Parathyroid adenoma (tissue), 2 donors: ENCODE measurements at regions not wholly inside any gene's neighbourhood (a gene's known extent, or its start where the extent isn't known, plus 50 kb on each side); places are given as distances from the start of the nearest gene placed in this dataset.

Experiments
- H2AFZ ChIP-seq: fragments of 300-600 bp; sonication (generic); one replicate; pipeline ENCODE4 v1.7.0; 2017; ENCODE audit warnings: antibody characterized with exemption, mild to moderate bottlenecking
- H3K27ac ChIP-seq: fragments of 300-600 bp; sonication (generic); one replicate; pipeline ENCODE4 v1.7.0; 2017
- H3K27me3 ChIP-seq: fragments of 300-600 bp; sonication (generic); one replicate; pipeline ENCODE4 v1.7.0; 2017; ENCODE audit warnings: low read length; ENCODE audit not compliant: control insufficient read depth, insufficient read depth
- H3K36me3 ChIP-seq: fragments of 300-600 bp; sonication (generic); one replicate; pipeline ENCODE4 v1.7.0; 2017; ENCODE audit warnings: low read length; ENCODE audit not compliant: control insufficient read depth, insufficient read depth
- H3K4me1 ChIP-seq: fragments of 300-600 bp; sonication (generic); one replicate; pipeline ENCODE4 v1.7.0; 2017; ENCODE audit warnings: control low read depth
- H3K4me2 ChIP-seq: fragments of 300-600 bp; sonication (generic); one replicate; pipeline ENCODE4 v1.7.0; 2017; ENCODE audit warnings: low read length
- H3K4me3 ChIP-seq: fragments of 300-600 bp; sonication (generic); one replicate; pipeline ENCODE4 v1.7.0; 2017; ENCODE audit warnings: low read depth, low read length
- H3K79me2 ChIP-seq: fragments of 300-600 bp; sonication (generic); one replicate; pipeline ENCODE4 v1.7.0; 2017; ENCODE audit warnings: control low read depth
- H3K9ac ChIP-seq: fragments of 300-600 bp; sonication (generic); one replicate; pipeline ENCODE4 v1.7.0; 2017; ENCODE audit warnings: mild to moderate bottlenecking
- H3K9me3 ChIP-seq: fragments of 300-600 bp; sonication (generic); one replicate; pipeline ENCODE4 v1.7.0; 2017; ENCODE audit warnings: low read length; ENCODE audit not compliant: control insufficient read depth
- TF ChIP-seq, protein P1 (sequence below): fragments of 300-600 bp; sonication (generic); IDR thresholded peaks from one replicate; pipeline ENCODE4 v1.7.0; 2017; ENCODE audit warnings: antibody characterized with exemption, mild to moderate bottlenecking
- donor health status: primary hyperparathyroidism.

- Histone ChIP-seq H3K4me1 (no peaks in the 10 kb centered on the region), H3K9me3 (no peaks in the 10 kb centered on the region), H3K27ac (no peak overlapping the region), H2AFZ (no peak overlapping the region), H3K9ac (no peak overlapping the region), H3K36me3 (no peaks in the 10 kb centered on the region), H3K79me2 (no peaks in the 10 kb centered on the region), H3K4me2 (no peak overlapping the region), H3K27me3 (no peaks in the 10 kb centered on the region), H3K4me3 (no peak overlapping the region)
- TF ChIP-seq, protein P1, sequence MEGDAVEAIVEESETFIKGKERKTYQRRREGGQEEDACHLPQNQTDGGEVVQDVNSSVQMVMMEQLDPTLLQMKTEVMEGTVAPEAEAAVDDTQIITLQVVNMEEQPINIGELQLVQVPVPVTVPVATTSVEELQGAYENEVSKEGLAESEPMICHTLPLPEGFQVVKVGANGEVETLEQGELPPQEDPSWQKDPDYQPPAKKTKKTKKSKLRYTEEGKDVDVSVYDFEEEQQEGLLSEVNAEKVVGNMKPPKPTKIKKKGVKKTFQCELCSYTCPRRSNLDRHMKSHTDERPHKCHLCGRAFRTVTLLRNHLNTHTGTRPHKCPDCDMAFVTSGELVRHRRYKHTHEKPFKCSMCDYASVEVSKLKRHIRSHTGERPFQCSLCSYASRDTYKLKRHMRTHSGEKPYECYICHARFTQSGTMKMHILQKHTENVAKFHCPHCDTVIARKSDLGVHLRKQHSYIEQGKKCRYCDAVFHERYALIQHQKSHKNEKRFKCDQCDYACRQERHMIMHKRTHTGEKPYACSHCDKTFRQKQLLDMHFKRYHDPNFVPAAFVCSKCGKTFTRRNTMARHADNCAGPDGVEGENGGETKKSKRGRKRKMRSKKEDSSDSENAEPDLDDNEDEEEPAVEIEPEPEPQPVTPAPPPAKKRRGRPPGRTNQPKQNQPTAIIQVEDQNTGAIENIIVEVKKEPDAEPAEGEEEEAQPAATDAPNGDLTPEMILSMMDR: no peak
These were observed 575.4 kb downstream of the RWDD3 start for GRCh38 chr1:95809391-95809790.

DNA sequence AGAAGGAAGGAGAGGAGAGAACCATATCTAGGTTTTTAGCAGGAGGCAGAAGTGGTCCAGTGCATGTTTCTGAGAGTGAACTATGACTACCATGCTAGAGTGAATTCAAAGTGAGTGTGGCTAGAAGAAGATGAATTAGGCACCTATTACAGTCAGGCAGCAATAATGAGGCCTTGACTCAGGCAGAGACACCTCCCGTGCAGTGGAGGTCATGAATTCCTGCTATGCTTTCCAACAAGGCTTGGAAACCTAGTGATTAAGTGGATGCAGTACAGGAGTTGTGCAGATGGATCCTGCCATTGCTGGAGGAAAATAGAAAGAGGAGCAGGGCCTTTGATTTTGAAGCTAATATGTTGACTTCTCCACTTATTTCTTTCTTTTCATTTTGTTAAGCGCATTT, 581.5 kb downstream of the RWDD3 start:
- Histone ChIP-seq H3K9ac (no peak overlapping the region), H3K79me2 (no peaks in the 10 kb centered on the region), H3K36me3 (no peaks in the 10 kb centered on the region), H3K4me3 (no peak overlapping the region), H3K4me1 (no peaks in the 10 kb centered on the region), H3K27me3 (no peaks in the 10 kb centered on the region), H3K4me2 (no peak overlapping the region), H2AFZ (no peak overlapping the region), H3K9me3 (no peaks in the 10 kb centered on the region), H3K27ac (no peak overlapping the region)
- TF ChIP-seq, protein P1: no peak

GRCh38 chr1:95829556-95829955, 595.5 kb downstream of the RWDD3 start:
- no peaks in the 10 kb centered on the region for H3K4me1 ChIP-seq
- H3K4me2 ChIP-seq: no peak overlapping the region
- no peak overlapping the region for H2AFZ ChIP-seq
- TF ChIP-seq, protein P1: no peak
- H3K36me3 ChIP-seq: no peaks in the 10 kb centered on the region
- H3K9ac ChIP-seq: no peak overlapping the region
- no peak overlapping the region for H3K4me3 ChIP-seq
- H3K27ac ChIP-seq: no peak overlapping the region
- H3K9me3 ChIP-seq: no peaks in the 10 kb centered on the region
- H3K27me3 ChIP-seq: no peaks in the 10 kb centered on the region
- no peaks in the 10 kb centered on the region for H3K79me2 ChIP-seq

DNA sequence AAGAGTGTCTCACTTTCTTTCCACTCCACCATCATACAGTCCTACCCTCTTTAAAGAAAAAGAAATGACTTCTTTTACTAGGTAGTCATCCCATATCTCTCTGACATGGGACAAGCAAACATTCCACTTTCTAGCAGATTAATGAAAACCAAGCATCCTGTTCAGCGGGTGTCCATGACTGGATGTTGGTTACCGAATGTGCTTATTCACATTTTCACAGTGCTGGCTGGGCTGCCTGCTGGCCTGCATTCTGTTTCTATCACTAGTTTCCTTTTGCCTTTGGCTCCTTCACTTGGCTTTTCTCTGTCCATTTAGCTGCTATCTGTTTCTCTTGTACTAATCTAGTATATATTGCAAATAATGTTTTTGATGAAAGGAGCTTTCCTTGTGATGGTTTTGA, 598.4 kb downstream of the RWDD3 start:
- H3K4me3 ChIP-seq: no peak overlapping the region
- H3K27me3 ChIP-seq: no peaks in the 10 kb centered on the region
- H3K9me3 ChIP-seq: no peaks in the 10 kb centered on the region
- no peaks in the 10 kb centered on the region for H3K79me2 ChIP-seq
- TF ChIP-seq, protein P1: no peak
- H3K36me3 ChIP-seq: no peaks in the 10 kb centered on the region
- no peak overlapping the region for H3K9ac ChIP-seq
- H2AFZ ChIP-seq: no peak overlapping the region
- no peak overlapping the region for H3K4me2 ChIP-seq
- H3K4me1 ChIP-seq: no peaks in the 10 kb centered on the region
- H3K27ac ChIP-seq: no peak overlapping the region

GRCh38 chr1:95849439-95849838, 615.4 kb downstream of the RWDD3 start:
- Histone ChIP-seq H2AFZ (no peak overlapping the region), H3K9me3 (no peaks in the 10 kb centered on the region), H3K36me3 (no peaks in the 10 kb centered on the region), H3K9ac (no peak overlapping the region), H3K4me2 (no peak overlapping the region), H3K4me3 (no peak overlapping the region), H3K27me3 (no peaks in the 10 kb centered on the region), H3K27ac (no peak overlapping the region), H3K4me1 (no peaks in the 10 kb centered on the region), H3K79me2 (no peaks in the 10 kb centered on the region)
- TF ChIP-seq, protein P1: no peak
